Lower leg skin (tissue), 4 donors: ENCODE measurements at regions not wholly inside any gene's neighbourhood (a gene's known extent, or its start where the extent isn't known, plus 50 kb on each side); places are given as distances from the start of the nearest gene placed in this dataset.

ENCODE experiments used
- DNase-seq, 2 donors: peaks; one replicate each; pipeline ENCODE4 v3.0.0-alpha.2; 2019; ENCODE audit warnings: low spot score in 2 of 2
- H3K4me3 ChIP-seq: fragments of 200-600 bp; sonication (generic); 2 replicates; pipeline ENCODE4 v1.5.1; 2017; ENCODE audit warnings: mild to moderate bottlenecking, low read depth; ENCODE audit not compliant: poor library complexity, severe bottlenecking
- POLR2A ChIP-seq, 2 donors: fragments of 450-650 bp; IDR thresholded peaks; one replicate each; pipeline ENCODE4 v1.6.1; 2016 to 2017; ENCODE audit warnings: antibody characterized with exemption in 2 of 2, mild to moderate bottlenecking in 1 of 2, moderate library complexity in 1 of 2
- WGBS, 2 donors: methylation state at CpG; one replicate each; pipeline ENCODE4 v1.1.5; 2018; 5-methylcytosine and 5-hydroxymethylcytosine counted together
- intact Hi-C: fragments of 100-400 bp; cut with DNase I; formaldehyde crosslinking; loops from one replicate; pipeline ENCODE4 v1.15.0; 2023; ENCODE audit warnings: low total_unique reads
- TF ChIP-seq, protein P1 (sequence below), 3 donors: fragments of 450-650 bp; IDR thresholded peaks; one replicate each; pipeline ENCODE4 v1.5.1; 2016; ENCODE audit warnings: antibody characterized with exemption in 3 of 3, mild to moderate bottlenecking in 3 of 3, moderate library complexity in 2 of 3

DNA sequence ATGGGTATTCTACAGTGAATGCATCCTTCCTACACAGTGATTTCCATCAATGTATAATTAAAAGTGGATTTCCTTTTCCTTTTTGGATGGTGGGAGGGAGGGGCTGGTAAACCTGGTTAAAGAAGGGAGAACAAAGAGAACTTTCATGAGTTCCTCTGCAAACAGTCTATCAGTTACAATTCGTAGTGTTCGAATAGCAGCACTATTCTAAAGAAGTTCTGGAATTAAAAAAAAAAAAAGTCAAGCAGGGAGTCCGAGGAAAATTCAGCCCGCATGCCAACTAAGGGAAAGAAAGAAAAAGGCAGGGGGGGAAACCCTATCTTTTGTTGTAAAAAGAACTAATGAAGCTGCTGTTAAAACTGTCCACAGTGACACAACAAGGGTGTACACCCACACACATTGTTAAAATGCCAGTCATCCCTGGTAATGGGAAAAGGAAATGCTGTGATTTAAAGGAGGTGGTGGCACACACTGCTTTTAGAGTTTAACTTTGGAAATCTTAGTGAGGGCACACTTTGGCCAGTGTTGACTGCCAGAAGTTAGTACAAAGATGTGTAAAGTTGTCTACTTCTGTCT lies 521.2 kb downstream of the ZIC1 start:
- 49 to 66% methylated on average over 4 of the region's 4 CpGs for WGBS, 2 donors
- DNase-seq = no peak
- intact Hi-C loops = no loop called here
- no peak overlapping the region for H3K4me3 ChIP-seq
- no peak for TF ChIP-seq POLR2A (IDR thresholded peaks at IDR 0.05)
- TF ChIP-seq, protein P1, sequence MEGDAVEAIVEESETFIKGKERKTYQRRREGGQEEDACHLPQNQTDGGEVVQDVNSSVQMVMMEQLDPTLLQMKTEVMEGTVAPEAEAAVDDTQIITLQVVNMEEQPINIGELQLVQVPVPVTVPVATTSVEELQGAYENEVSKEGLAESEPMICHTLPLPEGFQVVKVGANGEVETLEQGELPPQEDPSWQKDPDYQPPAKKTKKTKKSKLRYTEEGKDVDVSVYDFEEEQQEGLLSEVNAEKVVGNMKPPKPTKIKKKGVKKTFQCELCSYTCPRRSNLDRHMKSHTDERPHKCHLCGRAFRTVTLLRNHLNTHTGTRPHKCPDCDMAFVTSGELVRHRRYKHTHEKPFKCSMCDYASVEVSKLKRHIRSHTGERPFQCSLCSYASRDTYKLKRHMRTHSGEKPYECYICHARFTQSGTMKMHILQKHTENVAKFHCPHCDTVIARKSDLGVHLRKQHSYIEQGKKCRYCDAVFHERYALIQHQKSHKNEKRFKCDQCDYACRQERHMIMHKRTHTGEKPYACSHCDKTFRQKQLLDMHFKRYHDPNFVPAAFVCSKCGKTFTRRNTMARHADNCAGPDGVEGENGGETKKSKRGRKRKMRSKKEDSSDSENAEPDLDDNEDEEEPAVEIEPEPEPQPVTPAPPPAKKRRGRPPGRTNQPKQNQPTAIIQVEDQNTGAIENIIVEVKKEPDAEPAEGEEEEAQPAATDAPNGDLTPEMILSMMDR (IDR thresholded peaks at IDR 0.05) = no peak

DNA sequence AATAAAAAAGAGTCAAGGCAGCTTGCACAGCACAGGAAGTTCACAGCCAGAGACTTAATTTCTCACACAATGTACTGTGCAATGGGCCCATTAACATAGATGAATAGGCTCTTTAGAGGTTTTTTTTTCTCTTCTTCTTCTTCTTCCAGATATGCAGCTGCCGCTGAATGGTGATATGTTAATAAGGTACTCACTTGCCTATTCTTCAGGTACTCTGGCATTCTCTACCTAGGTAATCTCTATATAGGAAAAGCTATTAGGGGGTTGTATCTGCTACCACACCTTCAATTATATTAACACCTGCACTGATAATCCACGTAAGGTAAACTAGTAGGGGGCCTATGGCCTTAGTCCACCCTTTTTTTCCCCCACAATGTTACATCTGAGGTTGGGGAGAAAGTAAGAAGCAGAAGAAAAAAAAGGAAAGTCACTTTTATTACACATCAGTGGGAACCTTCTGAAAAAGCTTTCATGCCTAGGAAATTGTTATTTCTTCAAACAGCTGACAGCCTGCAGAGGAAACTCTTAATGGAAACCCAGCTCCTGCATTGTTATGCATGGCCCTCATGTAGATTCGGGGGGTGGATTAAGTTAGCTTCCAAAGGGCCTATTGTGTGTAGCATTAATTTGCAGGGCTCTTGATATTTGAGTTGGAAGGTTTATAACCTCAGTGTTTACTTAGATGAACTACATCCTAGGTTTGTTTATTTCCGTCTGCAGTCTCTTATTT lies 525.5 kb downstream of the ZIC1 start:
- no peak overlapping the region for H3K4me3 ChIP-seq
- intact Hi-C loops = no loop called here
- DNase-seq = no peak
- TF ChIP-seq POLR2A (IDR thresholded peaks at IDR 0.05) = no peak
- WGBS, 2 donors = 65 to 68% methylated on average over 4 of the region's 4 CpGs

- intact Hi-C loops = no loop called here
- DNase-seq = no peak
- no peak for TF ChIP-seq POLR2A (IDR thresholded peaks at IDR 0.05)
- TF ChIP-seq, protein P1 (IDR thresholded peaks at IDR 0.05) = no peak
- H3K4me3 ChIP-seq = no peak overlapping the region
Observed at GRCh38 chr3:147937341-147937740, 528.2 kb downstream of the ZIC1 start.

- DNase-seq = no peak
- TF ChIP-seq, protein P1 (IDR thresholded peaks at IDR 0.05) = no peak
- TF ChIP-seq POLR2A (IDR thresholded peaks at IDR 0.05) = no peak
- intact Hi-C loops = no loop called here
- H3K4me3 ChIP-seq = no peak overlapping the region
- WGBS, 2 donors = 87 to 89% methylated on average over 2 of the region's 2 CpGs
Observed at GRCh38 chr3:147937891-147938290, 528.7 kb downstream of the ZIC1 start.

GRCh38 chr3:147939425-147939824 lies 530.3 kb downstream of the ZIC1 start:
- no peak for TF ChIP-seq POLR2A (IDR thresholded peaks at IDR 0.05)
- TF ChIP-seq, protein P1 (IDR thresholded peaks at IDR 0.05) = no peak
- intact Hi-C loops = no loop called here
- H3K4me3 ChIP-seq = no peak overlapping the region
- DNase-seq = no peak
- WGBS, 2 donors = 82 to 88% methylated on average over 2 of the region's 2 CpGs

GRCh38 chr3:147939839-147940238 lies 530.7 kb downstream of the ZIC1 start:
- TF ChIP-seq, protein P1 (IDR thresholded peaks at IDR 0.05) = no peak
- no peak for TF ChIP-seq POLR2A (IDR thresholded peaks at IDR 0.05)
- intact Hi-C loops = no loop called here

More at GRCh38 chr3:147939839-147940238, 530.7 kb downstream of the ZIC1 start:
- WGBS, 2 donors = 30 to 52% methylated on average over 7 of the region's 7 CpGs
- no peak for DNase-seq
- H3K4me3 ChIP-seq = no peak overlapping the region
